ENCODE measurements at regions not wholly inside any gene's neighbourhood (a gene's known extent, or its start where the extent isn't known, plus 50 kb on each side); places are given as distances from the start of the nearest gene placed in this dataset.
"Not testable (repeated sequence)": the region's sequence is repeated elsewhere in the genome, so short reads cannot be mapped to it uniquely, and the experiment has no call there.

DNA sequence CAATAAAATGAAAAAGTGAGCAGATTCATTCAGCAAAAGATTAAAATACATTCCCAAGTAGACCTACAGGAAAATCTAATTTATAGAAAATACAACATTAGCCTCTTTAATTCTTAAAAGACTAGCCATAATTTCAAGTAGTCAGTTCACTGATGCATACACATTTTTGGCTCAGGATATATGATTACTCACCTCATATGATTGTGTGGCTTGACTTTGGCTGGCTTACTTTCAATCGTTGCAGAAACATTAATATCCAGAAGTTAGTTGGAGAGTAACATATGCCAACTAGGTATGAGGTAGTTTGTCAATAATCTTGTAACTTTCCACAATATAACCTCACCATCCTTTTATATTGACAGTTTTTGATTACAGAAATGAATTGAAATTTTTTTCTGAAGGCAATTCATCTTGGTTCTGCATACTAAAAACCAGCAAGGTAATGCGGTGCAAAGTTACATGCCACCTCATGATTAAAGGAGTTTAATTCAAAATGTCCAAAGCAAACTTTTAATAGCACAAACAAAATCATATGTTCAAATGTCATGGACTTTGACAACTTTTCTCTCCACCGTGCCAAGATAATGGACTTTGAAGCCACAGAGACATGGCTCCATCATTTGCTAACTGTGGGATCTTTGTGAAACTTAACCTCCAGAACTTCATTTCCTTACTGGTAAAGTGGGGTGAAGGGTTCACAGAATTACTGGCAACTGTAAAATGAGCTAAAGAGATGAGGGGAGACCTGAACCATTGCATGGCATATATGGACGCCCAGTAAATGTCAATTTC is 76.6 kb upstream of the PAM start:
- Histone ChIP-seq H3K4me1 (no peaks in the 10 kb centered on the region), H3K27me3 (replicated peaks in 1 of 7) (no peaks in the 10 kb centered on the region), H3K36me3 (no peaks in the 10 kb centered on the region), H3K4me3 (no peak overlapping the region), H3K27ac (no peak overlapping the region), H3K9me3 (no peaks in the 10 kb centered on the region)
- WGBS, 5 donors = 74 to 89% (median 82%) methylated on average over 4 of the region's 4 CpGs
- TF ChIP-seq POLR2AphosphoS5 (IDR thresholded peaks at IDR 0.05) (no peak), POLR2A (IDR thresholded peaks at IDR 0.05) (no peak)
- TF ChIP-seq, protein P1, sequence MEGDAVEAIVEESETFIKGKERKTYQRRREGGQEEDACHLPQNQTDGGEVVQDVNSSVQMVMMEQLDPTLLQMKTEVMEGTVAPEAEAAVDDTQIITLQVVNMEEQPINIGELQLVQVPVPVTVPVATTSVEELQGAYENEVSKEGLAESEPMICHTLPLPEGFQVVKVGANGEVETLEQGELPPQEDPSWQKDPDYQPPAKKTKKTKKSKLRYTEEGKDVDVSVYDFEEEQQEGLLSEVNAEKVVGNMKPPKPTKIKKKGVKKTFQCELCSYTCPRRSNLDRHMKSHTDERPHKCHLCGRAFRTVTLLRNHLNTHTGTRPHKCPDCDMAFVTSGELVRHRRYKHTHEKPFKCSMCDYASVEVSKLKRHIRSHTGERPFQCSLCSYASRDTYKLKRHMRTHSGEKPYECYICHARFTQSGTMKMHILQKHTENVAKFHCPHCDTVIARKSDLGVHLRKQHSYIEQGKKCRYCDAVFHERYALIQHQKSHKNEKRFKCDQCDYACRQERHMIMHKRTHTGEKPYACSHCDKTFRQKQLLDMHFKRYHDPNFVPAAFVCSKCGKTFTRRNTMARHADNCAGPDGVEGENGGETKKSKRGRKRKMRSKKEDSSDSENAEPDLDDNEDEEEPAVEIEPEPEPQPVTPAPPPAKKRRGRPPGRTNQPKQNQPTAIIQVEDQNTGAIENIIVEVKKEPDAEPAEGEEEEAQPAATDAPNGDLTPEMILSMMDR (IDR thresholded peaks at IDR 0.05 in 8 of 11, conservative IDR thresholded peaks at IDR 0.05 in 3 of 11) = no peak
- DNase-seq = no peak
- intact Hi-C loops (cut with DNase I; ENCODE audit: low total_unique reads) = loop anchor here (5.0 kb wide), 1 partner anchor 359 kb away; no protein-coding TSS in a partner anchor

DNA sequence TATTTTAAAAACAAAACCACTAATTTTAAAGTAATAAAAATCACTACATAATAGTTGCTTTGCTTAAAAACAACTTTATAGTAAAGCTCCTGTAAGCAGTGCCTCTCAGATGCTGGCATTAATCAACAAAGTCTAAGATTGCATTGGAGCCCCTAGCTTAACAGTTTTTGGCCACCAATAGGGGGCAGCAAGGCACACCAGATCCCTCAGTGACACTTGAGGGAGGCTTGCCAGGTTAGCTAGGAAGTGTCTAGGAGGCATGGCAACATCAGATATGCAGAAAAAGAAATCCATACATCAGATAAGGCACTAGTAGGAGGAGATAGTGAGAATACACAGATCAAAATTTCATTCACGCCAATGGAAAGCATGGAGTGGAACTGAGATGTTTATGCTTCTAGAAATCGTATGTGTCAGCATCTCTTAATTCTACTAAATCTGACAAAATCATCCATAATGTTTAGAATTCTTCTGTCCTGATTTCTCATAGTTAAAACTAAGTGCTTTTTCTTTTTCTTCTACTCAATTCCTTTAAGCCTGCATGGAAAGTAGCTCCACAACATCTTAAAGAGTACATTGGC is 73.6 kb upstream of the PAM start:
- Histone ChIP-seq H3K9me3 (no peaks in the 10 kb centered on the region), H3K27me3 (replicated peaks in 1 of 7) (no peaks in the 10 kb centered on the region), H3K4me3 (no peak overlapping the region), H3K27ac (no peak overlapping the region), H3K4me1 (no peaks in the 10 kb centered on the region), H3K36me3 (no peaks in the 10 kb centered on the region)
- TF ChIP-seq POLR2AphosphoS5 (IDR thresholded peaks at IDR 0.05) (peak in 1 of 3 donors; percentile 49), POLR2A (IDR thresholded peaks at IDR 0.05) (no peak)
- TF ChIP-seq, protein P1 (IDR thresholded peaks at IDR 0.05 in 8 of 11, conservative IDR thresholded peaks at IDR 0.05 in 3 of 11) = peak; percentile 13 to 78 (median 68)
- intact Hi-C loops (cut with DNase I; ENCODE audit: low total_unique reads) = no loop called here
- 55 to 75% (median 58%) methylated on average over 2 of the region's 2 CpGs for WGBS, 5 donors
- DNase-seq = no peak

DNA sequence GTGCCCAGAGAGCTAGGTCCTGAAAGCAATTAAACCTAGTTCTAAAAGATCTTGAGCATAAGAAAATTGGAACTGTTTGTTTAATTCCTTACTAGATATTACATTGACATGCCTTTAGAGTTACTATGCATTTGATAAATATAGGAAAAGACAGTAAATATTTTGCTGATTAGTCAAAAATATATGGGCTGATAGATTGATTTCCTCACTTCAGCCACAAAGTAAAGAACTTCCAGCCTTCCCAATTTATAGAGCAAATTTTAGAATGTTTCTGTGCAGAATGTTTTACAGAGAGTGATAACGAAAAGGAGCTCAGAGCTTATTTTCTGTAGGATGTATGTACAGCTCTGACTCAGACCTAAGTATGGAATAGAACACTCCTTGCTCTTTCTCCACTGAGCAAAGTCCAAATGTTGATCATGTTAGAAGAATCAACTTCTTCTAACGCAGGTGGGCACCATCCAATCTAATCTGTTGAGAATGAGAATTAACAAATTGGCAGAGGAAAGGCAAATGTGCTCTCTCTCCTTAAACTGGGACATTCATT is 72.9 kb upstream of the PAM start:
- Histone ChIP-seq H3K9me3 (no peaks in the 10 kb centered on the region), H3K4me1 (no peaks in the 10 kb centered on the region), H3K27ac (no peak overlapping the region), H3K27me3 (replicated peaks in 1 of 7) (no peaks in the 10 kb centered on the region), H3K4me3 (no peak overlapping the region), H3K36me3 (no peaks in the 10 kb centered on the region)
- TF ChIP-seq POLR2A (IDR thresholded peaks at IDR 0.05) (no peak), POLR2AphosphoS5 (IDR thresholded peaks at IDR 0.05) (no peak)
- TF ChIP-seq, protein P1 (IDR thresholded peaks at IDR 0.05 in 8 of 11, conservative IDR thresholded peaks at IDR 0.05 in 3 of 11) = no peak
- intact Hi-C loops (cut with DNase I; ENCODE audit: low total_unique reads) = no loop called here
- WGBS, 5 donors = 90 to 97% (median 96%) methylated on average over 2 of the region's 2 CpGs
- DNase-seq = no peak

DNA sequence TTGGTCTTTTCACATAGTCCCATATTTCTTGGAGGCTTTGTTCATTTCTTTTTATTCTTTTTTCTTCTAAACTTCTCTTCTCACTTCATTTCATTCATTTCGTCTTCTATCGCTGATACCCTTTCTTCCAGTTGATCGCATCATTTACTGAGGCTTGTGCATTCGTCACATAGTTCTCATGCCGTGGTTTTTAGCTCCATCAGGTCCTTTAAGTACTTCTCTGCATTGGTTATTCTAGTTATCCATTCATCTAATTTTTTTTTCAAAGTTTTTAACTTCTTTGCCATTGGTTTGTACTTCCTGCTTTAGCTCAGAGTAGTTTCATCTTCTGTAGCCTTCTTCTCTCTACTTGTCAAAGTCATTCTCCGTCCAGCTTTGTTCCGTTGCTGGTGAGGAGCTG is 67.0 kb upstream of the PAM start:
- DNase-seq; H3K36me3 ChIP-seq; H3K4me3 ChIP-seq; H3K27me3 ChIP-seq (replicated peaks in 1 of 7); H3K4me1 ChIP-seq; H3K9me3 ChIP-seq; H3K27ac ChIP-seq; intact Hi-C loops (cut with DNase I; ENCODE audit: low total_unique reads): not testable (repeated sequence)
- WGBS, 5 donors = 88 to 94% (median 91%) methylated on average over 7 of the region's 7 CpGs

DNA sequence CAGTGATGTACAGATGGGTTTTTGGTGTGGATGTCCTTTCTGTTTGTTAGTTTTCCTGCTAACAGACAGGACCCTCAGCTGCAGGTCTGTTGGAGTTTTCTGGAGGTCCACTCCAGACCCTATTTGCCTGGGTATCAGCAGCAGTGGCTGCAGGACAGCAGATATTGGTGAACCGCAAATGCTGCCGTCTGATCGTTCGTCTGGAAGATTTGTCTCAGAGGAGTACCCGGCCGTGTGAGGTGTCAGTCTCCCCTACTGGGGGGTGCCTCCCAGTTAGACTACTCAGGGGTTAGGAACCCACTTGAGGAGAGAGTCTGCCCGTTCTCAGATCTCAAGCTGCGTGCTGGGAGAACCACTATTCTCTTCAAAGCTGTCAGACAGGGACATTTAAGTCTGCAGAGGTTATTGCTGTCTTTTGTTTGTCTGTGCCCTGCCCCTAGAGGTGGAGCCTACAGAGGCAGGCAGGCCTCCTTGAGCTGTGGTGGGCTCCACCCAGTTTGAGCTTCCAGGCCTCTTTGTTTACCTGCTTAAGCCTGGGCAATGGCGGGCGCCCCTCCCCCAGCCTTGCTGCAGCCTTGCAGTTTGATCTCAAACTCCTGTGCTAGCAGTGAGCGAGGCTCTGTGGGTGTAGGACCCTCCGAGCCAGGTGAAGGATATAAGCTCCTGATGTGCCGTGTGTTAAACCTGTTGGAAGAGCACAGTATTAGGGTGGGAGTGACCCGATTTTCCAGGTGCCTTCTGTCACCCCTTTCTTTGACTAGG is 66.3 kb upstream of the PAM start:
- 93 to 98% (median 94%) methylated on average over 5 to 14 of the region's 14 CpGs for WGBS, 5 donors
- H3K27me3 ChIP-seq (replicated peaks in 1 of 7); intact Hi-C loops (cut with DNase I; ENCODE audit: low total_unique reads); H3K9me3 ChIP-seq; DNase-seq; H3K4me1 ChIP-seq; H3K27ac ChIP-seq; H3K36me3 ChIP-seq; H3K4me3 ChIP-seq: not testable (repeated sequence)
